Stomach (tissue), 4 donors: ENCODE measurements at regions not wholly inside any gene's neighbourhood (a gene's known extent, or its start where the extent isn't known, plus 50 kb on each side); places are given as distances from the start of the nearest gene placed in this dataset.

ENCODE experiments used
- EP300 ChIP-seq: sonication (generic); formaldehyde crosslinking; IDR thresholded peaks from one replicate; pipeline ENCODE4 v1.6.1; 2017; ENCODE audit warnings: antibody characterized with exemption
- POLR2A ChIP-seq, 4 donors: fragments of 450-650 bp; IDR thresholded peaks; one replicate each; pipeline ENCODE4 v1.6.1; 2016; ENCODE audit warnings: antibody characterized with exemption in 4 of 4, control low read depth in 2 of 4, mild to moderate bottlenecking in 1 of 4, moderate library complexity in 1 of 4
- POLR2AphosphoS5 ChIP-seq, 3 donors: sonication (generic); formaldehyde crosslinking; IDR thresholded peaks; one replicate each; pipeline ENCODE4 v1.6.1; 2016; ENCODE audit warnings: antibody characterized with exemption in 3 of 3

DNA sequence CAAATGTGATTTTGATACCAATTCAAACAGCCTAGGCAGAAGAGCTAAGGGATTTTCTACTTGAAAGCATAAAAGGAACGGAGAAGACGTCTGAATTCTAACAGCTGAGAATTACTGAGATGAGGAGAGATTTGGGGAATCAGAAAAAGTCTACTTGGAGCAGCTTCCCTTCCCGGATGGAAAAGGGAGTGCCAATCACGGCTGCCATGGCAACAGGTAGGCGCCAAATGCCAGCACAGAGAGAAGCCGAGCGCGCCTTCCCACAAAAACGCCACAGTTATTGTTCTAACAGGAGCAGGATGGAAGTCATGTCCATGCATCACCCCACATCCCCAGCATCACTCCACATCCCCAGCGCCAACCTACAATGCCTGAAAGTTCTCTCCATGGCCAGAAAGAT is 63.5 kb upstream of the PRR20G start:
- TF ChIP-seq POLR2AphosphoS5 (IDR thresholded peaks at IDR 0.05) = no peak
- no peak for TF ChIP-seq EP300
- TF ChIP-seq POLR2A (IDR thresholded peaks at IDR 0.05) = no peak
